ENCODE measurements at regions not wholly inside any gene's neighbourhood (a gene's known extent, or its start where the extent isn't known, plus 50 kb on each side); places are given as distances from the start of the nearest gene placed in this dataset.
"Not testable (repeated sequence)": the region's sequence is repeated elsewhere in the genome, so short reads cannot be mapped to it uniquely, and the experiment has no call there.

DNA sequence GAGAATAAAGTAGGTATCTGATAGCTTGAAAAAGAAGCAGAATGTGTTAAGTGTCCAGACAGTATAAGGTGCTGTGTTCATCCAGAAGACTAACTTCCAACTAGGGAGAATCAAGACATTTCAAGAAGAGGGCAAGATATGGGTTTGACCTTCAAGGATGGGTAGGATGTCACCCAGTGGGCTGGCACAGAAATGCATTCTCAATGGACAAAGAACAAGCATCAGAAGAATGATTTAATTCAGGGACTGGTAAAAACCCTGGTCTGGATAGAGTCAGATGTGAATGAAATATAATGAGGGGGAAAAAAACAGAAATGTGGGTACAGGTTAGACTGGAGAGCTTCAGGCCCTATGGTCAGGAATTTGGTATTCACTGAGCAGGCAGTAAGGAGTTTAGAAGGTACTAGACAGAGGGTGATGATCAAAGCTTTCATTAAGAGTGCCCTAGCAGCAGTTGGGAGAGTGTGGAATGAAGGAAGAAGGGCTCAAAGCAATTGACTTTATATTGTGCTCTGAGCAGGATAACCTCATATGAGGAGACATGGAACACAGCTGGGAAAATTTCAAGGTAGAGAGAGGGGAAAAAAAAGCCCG, 180.7 kb upstream of the ANK3 start:
- no peak for DNase-seq (ENCODE audit: low read depth in 2 of 2)

DNA sequence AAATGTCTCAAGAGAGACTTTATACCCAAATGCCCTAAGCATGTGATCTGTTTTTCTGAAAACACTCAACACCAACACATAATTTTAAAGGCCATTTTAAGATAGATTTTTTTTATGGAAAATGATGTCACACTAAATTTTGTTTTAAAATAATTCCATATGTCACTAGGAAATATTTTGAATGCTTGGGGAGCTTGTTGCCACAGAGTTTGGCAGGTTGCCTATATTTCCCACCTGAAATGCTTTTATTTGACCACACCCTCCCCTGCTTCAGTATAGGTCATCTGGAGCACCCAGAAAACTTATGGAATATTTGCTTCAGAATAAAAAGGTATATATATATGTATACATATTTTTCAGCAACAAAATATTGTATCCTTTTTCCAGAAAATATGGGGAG, 180.0 kb upstream of the ANK3 start:
- DNase-seq (ENCODE audit: low read depth in 2 of 2) = no peak

DNA sequence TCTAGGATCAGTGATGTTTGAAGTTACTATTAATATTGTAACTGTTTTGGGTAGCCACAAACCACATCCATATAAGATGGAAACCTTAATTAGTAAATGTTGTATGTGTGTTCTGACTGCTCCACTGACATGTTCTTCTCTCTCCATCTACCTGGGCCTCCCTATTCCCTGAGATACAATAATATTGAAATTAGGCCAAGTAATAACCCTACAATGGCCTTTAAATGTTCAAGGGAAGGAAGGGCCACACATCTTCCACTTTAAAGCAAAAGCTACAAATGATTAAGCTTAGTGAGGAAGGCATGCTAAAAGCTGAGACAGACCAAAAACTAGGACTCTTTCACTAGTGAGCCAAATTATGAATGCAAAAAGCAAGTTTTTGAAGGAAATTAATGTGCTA, 176.4 kb upstream of the ANK3 start:
- DNase-seq (ENCODE audit: low read depth in 2 of 2) = no peak

DNA sequence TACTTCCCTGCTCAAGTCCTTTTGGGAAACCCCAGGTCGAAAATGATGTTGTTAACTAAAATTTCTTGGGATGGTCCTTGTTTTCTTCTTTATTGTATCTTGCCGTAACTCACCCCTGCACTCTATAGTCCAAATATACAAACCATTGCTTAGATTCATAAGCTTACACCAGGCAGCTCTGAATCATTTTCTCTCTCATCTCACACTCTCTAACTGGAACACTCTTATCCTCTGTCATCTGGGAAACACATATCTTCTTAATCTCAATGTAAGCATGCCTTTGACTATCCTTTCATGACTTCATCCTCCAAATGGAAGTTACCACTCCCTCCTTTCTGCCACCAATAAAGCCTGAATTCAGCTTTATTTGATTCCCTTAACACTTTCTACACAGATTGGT, 175.8 kb upstream of the ANK3 start:
- no peak for DNase-seq (ENCODE audit: low read depth in 2 of 2)

DNA sequence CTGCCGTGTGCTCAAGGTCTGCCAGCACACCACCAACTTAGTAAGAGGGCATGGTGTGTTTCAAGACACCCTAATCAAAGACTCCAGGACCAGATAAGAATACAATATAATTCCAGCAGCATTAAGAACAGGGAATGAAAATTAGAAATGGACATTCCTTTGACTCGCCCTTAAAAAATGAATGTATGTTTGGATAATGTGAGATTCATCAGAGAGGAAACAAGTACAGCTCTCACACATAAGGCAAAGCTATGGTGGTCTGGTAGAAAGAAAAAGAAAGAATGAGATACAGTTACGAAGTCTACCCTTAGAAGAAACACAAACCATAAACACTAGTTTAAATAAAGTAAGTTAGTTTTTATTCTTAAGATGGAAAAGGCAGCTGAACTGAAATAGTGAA, 174.8 kb upstream of the ANK3 start:
- no peak for DNase-seq (ENCODE audit: low read depth in 2 of 2)

DNA sequence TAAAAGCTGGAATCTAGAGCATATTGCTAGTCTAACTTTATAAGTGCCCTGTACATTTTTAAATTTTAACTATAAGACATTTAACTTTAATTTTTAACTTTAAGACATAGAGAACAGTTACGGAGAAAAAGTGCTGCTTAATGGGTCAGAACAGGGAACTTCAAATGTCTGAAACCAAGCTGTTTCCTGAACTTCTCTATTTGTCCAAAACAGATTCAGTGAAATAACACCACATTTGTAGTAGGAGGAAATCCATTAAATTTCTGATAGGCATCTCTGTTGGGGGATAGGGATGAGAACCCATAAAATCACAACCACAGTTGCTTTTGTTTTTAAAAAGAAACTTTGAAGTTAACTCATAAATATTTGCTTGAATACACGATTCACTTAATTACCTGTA, 170.8 kb upstream of the ANK3 start:
- no peak for DNase-seq (ENCODE audit: low read depth in 2 of 2)

DNA sequence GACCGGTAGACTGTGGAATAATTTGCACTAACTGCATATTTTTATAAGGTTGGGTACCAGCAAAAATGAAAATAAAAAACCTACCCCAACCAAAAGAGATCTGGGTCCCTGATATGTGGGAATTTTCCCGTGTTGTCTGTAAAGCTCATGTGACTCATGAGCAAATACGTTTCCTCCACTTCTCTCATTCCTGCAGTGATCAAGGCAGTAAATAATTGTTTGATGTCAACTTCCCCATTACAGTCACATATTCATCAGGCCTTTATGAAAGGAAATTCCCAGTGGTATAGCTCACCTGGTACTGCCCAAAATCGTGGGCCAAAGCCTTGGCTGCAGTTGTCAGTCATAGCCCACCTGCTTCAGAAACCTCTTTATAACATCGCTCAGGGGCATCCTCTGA, 166.0 kb upstream of the ANK3 start:
- DNase-seq (ENCODE audit: low read depth in 2 of 2) = no peak

DNA sequence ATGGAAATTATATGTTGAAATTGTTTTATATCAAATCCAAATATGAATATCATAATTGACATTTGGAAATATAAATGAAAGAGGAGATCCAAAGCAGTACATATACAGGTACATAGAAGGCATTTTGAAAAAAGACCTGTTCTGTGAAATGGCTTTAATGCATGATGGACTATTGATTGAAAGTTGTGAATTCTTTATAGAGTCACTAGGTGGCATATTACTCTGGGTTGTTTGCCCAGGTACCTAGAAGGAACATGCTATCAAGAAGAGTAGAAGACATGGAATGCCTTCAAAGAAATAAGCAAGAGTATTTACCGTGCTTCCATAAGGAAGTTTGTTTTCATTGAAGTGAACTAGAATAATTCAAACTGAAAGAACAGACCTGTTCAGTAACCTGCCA, 160.0 kb upstream of the ANK3 start:
- no peak for DNase-seq (ENCODE audit: low read depth in 2 of 2)

DNA sequence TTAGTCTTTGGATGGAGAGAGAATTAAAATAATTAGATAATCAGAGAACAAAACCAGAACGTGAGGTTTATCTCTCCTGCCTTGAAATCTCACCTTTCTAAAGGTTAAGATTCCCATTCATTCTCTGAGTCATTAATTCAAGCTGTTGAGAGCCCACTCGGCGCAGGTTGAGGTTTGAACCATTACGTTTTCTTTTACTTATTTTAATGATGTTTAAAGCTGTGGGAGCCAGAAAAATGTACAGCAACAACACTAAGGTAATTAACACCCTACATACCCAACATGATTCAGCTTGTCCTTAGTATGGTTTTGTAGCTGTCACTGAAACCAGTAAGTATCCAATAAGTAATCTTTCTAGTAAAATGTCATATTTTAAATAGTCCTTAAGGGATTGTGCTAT, 153.0 kb upstream of the ANK3 start:
- DNase-seq (ENCODE audit: low read depth in 2 of 2) = no peak

DNA sequence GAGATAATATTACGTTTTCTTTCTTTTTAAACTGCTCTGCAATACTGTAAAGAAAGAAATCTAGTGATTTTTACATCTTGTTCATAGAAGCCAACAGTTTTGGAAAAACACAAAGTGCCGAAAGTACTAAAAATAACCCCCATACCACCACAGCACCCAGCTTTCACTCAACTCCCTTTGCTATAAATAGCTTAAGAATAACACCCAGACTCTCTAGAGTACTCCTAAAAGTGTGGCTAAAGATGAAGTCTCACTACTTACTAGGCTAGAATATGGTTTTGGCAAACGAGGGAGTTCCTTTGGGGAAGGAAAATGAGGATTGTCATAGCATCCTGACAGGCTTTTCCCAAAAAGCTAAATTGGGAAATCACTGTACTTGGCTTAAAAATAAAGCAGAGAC, 151.8 kb upstream of the ANK3 start:
- DNase-seq (ENCODE audit: low read depth in 2 of 2) = no peak

DNA sequence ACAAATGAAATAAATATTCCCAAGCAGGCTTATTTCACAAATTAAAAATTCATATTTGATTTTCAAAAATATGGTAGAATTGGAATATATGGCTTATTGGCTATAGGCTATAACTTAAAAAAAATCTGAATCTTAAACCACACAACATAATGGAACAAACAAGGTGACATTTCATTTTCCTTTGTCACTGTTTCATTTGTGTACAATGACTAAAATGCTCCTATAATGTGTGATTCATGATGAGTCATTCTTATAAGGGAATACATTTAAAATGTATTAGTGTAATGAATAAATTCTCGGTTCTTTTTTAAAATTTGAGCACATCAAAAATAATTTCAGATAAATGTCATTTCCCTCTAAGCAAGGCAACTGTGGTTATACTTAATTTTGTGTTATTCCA, 148.0 kb upstream of the ANK3 start:
- no peak for DNase-seq (ENCODE audit: low read depth in 2 of 2)

DNA sequence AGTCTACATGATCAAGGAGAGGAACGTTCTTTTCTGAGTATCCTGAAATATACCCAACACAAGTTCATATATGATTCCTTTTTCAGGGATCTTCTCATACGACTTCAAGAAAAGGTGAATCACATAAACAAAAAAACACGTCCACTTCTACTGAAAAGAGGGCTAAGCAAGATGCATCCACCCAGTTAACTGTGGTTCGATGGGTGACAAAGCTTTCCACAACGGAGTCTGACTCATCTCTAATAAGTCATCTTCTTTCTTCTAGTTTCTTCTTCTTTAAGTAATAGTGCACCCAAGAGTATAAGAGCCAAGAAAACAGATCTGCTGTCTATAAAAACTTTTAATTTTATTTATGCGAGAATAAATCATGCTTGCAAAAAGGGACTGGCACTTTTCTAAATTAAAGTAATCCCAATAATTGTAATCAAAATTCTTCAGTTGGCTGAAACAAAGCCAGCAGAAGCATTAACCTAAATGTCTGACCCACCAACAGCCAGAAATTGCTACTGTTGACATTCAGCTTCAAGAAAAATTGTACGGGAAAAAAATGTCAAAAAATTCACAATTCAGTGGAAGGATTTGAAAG, 146.9 kb upstream of the ANK3 start:
- no peak for DNase-seq (ENCODE audit: low read depth in 2 of 2)

DNA sequence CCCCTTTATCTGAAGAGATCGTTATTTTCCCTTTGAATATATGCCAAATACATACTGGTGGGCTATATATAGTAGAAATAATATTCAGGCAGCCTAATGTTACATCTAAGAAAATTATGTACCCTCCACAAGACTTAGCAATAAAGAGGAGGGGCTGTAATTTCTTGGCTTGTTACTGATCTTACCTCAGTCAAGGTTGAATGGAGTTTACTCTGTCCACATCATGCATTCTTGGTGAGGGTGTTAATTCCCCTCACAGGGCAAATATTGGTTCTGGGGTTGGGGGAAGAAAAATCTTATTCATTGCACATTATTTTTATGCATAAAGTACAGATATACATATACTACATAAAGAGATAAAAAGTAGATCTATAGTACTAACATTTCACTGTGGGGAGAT, 145.8 kb upstream of the ANK3 start:
- no peak for DNase-seq (ENCODE audit: low read depth in 2 of 2)

DNA sequence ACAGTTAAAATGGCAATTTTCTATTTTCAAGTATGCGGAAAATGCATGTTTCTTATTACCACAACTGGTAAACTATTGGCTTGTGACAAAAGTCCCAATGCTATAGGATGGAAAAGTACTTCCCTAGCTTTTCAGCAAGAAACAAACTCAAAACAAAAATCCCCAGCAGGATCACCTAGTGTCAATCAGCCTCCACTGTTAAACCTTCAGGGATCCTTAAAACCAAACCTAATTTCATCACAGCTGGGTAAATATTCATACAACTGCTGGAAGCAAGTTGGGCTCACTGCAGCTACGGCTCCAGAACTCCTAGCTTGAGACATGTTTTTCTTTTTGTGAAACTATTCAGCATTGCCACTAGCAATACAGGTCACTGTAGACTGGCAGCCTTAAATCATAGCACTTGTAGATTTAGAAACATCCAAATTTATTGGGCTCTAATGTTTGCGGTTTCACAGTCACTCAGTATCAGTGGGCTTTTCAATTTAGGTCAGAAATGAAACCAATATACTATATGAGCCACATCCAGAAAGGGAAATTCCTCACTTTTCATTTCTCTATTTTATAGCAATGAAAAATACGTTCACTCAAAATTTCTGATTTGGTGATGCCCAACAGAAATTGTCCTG, 145.2 kb upstream of the ANK3 start:
- no peak for DNase-seq (ENCODE audit: low read depth in 2 of 2)

DNA sequence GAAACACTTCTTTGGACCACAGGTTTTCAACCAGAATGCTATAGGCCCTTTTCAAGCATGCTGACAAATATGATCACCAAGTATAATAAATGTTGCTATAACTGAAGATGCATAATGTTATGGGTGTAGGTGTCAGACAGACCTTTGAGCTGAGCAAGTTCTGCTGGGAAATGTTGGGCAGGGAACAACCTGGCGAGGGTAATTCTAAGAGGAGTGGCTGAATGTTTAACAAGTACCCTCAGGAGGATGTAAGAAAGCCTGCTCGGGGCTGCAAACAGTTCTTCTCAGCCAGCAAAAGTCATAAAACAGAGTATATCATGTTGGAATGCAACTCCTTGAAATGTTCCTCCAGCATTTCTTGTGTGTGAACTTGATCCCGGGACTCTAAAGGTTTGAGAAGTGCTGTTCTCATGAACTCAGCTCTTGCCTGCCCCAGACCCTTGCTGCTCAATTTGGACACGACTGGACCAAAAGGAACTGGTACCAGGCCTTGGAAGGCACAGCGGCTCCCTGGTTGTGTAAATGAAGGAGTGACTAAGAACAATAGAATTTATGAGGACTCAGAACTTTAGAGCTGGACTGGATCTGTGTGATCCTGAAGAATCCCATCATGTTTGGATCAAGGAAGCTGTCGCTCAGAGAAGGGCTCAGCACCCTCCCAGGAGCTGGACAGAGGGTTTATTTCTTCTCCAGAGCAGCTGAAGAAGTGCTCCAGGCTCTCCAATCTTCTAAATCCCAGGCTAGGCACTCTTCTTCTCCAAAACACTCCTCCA, 143.2 kb upstream of the ANK3 start:
- no peak for DNase-seq (ENCODE audit: low read depth in 2 of 2)

DNA sequence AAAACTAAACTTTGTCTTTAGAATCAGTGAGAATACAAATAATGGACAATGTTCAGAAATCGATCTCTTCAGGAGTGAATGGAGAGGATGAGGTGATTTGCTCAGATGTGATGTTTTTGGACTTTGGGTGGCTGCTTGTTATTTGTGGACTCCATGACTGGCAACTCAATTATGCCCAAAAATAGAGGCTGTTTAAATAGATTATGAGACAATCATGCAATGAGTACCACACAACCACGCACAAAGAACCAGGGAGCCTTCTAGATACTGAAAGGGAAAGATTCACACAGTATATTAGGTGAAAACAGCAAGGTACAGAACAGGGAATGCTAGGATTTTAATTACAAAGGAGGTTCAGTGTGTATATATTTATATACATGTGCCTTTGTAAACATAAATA, 141.3 kb upstream of the ANK3 start:
- DNase-seq (ENCODE audit: low read depth in 2 of 2) = no peak

DNA sequence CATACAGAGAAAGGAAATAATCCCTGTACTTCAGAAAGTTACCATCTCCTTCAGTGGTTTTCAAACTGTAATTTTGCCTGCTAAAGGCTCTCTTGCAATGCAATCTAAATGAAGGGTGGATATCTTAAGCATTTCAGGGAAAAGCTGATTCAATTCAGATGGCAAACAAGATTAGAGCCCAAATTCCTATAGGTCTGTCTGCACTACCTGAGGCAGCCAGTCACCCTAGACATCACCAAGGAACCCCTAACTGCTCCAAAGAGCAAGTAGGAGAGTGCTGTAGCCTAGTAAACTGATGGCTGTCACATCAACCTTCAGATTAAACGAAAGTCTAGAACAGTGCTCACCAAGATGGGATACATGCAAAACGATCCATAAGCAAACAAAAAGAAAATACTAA, 138.0 kb upstream of the ANK3 start:
- DNase-seq (ENCODE audit: low read depth in 2 of 2) = no peak

DNA sequence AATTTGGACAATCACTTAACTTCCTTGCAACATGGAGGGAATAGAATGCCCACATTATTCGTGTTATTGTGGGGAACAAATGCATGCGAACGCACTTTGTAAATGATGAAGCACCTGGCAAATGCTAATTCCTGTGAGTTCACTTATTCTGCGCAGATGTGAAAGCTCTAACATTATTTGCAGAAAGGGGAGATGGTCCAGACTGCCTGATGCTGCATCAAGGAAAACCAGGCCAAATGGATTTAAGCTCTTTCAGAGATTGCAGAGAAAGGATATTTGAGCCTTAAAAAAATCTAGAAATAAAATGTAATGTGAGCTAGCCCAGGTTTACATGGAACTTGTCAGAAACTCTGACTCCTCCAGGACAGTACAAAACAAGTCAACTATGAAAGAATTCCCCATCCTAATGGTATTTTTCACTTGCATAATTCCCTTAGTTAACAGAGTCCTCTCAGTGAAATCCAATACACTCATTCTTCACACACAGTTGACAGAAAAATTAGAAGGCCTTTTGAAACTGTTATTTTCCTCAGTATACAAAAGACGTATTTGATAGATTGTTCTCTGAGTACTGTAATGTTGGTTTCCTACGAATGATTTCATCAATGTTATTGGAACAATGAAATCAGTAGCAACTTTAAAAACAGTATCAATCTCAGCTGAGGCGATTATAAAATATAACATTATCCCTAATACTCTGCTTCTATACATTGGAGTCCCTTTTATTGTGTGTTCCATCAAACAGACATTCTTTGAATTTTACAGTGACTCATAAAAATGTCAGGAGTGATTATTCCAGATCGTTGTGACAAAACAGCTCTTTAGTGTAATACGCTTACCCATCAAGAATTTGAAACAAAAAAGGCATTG, 136.3 kb upstream of the ANK3 start:
- DNase-seq (ENCODE audit: low read depth in 2 of 2) = no peak

DNA sequence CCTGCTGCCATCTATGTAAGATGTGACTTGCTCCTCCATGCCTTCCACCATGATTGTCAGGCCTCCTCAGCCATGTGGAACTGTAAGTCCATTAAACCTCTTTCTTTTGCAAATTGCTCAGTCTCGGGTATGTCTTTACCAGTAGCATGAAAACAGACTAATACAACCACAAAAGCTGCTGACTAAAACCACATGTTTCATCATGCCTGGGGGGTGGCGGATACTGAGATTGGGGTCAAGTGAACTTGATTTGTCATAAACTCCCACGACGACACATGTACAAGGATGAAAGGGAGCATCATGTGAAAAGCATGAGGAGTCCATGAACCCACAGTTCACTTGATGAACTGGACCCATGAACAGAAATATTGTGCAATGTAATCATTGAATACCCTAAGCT, 134.9 kb upstream of the ANK3 start:
- no peak for DNase-seq (ENCODE audit: low read depth in 2 of 2)

DNA sequence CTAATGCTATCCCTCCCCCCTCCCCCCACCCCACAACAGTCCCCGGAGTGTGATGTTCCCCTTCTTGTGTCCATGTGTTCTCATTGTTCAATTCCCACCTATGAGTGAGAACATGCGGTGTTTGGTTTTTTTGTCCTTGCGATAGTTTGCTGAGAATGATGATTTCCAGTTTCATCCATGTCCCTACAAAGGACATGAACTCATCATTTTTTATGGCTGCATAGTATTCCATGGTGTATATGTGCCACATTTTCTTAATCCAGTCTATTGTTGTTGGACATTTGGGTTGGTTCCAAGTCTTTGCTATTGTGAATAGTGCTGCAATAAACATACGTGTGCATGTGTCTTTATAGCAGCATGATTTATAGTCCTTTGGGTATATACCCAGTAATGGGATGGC, 133.7 kb upstream of the ANK3 start:
- DNase-seq (ENCODE audit: low read depth in 2 of 2) = not testable (repeated sequence)

DNA sequence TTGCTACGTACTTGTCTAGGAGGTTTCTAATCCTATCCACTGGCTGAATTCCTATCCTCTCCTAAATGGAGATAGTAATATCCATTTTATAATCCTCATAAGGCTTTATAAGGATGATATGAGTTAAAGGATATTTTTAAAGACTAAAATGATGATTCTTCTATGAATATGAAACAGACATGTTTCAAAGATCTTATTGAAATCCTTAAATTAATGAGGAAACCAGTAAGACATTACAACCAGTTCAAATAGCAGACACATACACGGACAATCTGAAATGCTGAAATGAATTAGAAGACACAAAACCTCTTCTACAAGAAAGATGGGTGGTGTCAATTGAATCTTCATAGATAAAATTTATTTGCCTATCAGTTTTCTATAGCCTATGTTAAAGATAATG, 132.9 kb upstream of the ANK3 start:
- DNase-seq (ENCODE audit: low read depth in 2 of 2) = no peak

DNA sequence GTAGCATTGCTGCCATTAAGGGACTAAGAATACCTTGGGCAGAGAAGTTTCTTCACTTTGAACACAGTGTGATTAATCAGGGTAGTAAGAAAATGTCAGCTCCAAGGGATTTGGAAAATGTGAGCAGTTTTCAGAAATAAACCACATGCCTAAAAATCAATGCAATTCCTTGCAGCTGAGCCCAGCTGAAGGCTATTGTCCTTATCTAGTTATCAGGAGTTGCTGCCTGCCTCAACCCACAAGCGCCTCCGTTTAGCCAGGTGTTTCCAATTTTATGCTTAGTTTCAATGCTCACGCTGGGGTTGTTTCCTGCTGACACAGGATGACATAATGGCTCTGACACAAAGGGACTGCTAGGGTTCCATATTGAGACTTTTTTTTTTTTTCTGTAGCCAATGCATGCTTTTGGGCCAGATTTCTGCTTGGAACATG, 132.3 kb upstream of the ANK3 start:
- no peak for DNase-seq (ENCODE audit: low read depth in 2 of 2)

All from stimulated activated CD8-positive, alpha-beta memory T cell treated with anti-CD3 and anti-CD28 coated beads, Interleukin-15, amount 100 ng/mL, for 4 hours (primary cell).